HepG2 (cell line): ENCODE measurements at regions not wholly inside any gene's neighbourhood (a gene's known extent, or its start where the extent isn't known, plus 50 kb on each side); places are given as distances from the start of the nearest gene placed in this dataset.

Source experiments
- FOXA3 ChIP-seq: IDR thresholded peaks from 2 replicates; pipeline ENCODE4 v1.6.1; 2016; ENCODE audit warnings: missing genetic modification reagents, missing compliant biosample characterization
- GABPB1 ChIP-seq: IDR thresholded peaks from 2 replicates; pipeline ENCODE4 v1.6.1; 2016; ENCODE audit warnings: mild to moderate bottlenecking, missing genetic modification reagents, moderate library complexity, missing compliant biosample characterization
- HNRNPH1 ChIP-seq: fragments of 200-400 bp; formaldehyde crosslinking; optimal IDR thresholded peaks from 2 replicates; pipeline ENCODE3; 2017; ENCODE audit warnings: mild to moderate bottlenecking, low read depth, low read length
- RFX5 ChIP-seq: IDR thresholded peaks from 2 replicates; pipeline ENCODE4 v1.6.1; 2011; ENCODE audit warnings: low read depth, low read length, improper control_type of control experiment
- SMAD1 ChIP-seq: sonication (generic); formaldehyde crosslinking; IDR thresholded peaks from 2 replicates; pipeline ENCODE4 v1.4.0; 2020; ENCODE audit warnings: missing genetic modification reagents, low read depth, mild to moderate bottlenecking, borderline replicate concordance
- ZNF10 ChIP-seq: sonication (generic); formaldehyde crosslinking; IDR thresholded peaks from 2 replicates; pipeline ENCODE4 v1.4.0; 2020; ENCODE audit warnings: mild to moderate bottlenecking, low read depth, missing genetic modification reagents, borderline replicate concordance
- ZNF121 ChIP-seq: sonication (generic); formaldehyde crosslinking; IDR thresholded peaks from 2 replicates; pipeline ENCODE4 v1.5.0; 2020; ENCODE audit warnings: mild to moderate bottlenecking, missing genetic modification reagents
- ZNF274 ChIP-seq: sonication (generic); formaldehyde crosslinking; IDR thresholded peaks from 2 replicates; pipeline ENCODE4 v1.5.1; 2020; ENCODE audit warnings: mild to moderate bottlenecking, missing genetic modification reagents
- ZNF687 ChIP-seq: sonication (generic); formaldehyde crosslinking; IDR thresholded peaks from 2 replicates; pipeline ENCODE4 v1.5.1; 2020; ENCODE audit warnings: mild to moderate bottlenecking, missing genetic modification reagents, moderate library complexity
- ZNF891 ChIP-seq: sonication (generic); formaldehyde crosslinking; IDR thresholded peaks from 2 replicates; pipeline ENCODE4 v1.5.0; 2020; ENCODE audit warnings: mild to moderate bottlenecking, missing genetic modification reagents

GRCh38 chr9:10911373-10911772, 298.6 kb upstream of the PTPRD start:
- TF ChIP-seq ZNF274 (CRISPR knock-in tag) (no peak), ZNF121 (CRISPR knock-in tag) (no peak), SMAD1 (no peak), ZNF891 (CRISPR knock-in tag) (no peak), ZNF687 (no peak), ZNF10 (no peak), FOXA3 (CRISPR knock-in tag) (no peak), RFX5 (no peak), GABPB1 (CRISPR knock-in tag) (no peak), HNRNPH1 (no peak)
